GM20000 (cell line): ENCODE measurements at regions not wholly inside any gene's neighbourhood (a gene's known extent, or its start where the extent isn't known, plus 50 kb on each side); places are given as distances from the start of the nearest gene placed in this dataset.

Experiments
- DNase-seq: peaks from one replicate; pipeline ENCODE4 v3.0.0; 2012; ENCODE audit warnings: low spot score
- TF ChIP-seq, protein P1 (sequence below): IDR thresholded peaks from 2 replicates; pipeline ENCODE4 v1.5.1; 2012; ENCODE audit warnings: mild to moderate bottlenecking, control low read depth; ENCODE audit errors: extremely low read depth, missing control alignments

DNA sequence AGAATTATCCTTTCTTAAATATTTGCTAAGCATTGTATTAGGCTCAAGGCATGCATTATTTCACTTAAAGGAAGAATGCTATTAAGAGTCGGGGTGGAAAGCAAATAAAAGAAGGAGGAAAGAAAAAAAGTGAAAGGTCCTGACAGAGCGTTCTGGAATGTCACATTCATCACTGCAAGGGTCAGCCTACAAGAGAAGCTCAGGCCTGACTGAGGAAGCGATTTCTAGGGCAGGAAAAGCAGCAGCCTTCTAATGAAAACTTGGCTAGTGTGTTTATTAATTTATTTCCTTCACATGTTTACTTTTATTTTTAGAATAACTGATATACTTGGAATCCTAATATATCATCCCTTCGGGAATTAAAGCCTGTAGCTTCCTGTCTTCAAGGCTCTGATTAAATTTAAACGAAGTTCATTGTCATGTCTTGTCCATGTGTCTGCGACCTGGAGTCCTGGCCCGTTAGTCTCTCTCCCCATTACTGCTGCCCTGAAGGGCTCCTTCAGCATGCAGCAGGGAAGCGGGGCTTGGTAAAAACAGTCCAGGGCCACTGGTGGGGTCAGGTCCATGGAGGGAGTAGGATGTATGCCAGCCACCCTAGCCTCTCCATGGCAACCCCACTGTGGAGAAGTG lies 119.2 kb upstream of the CCDC68 start:
- DNase-seq = no peak

DNA sequence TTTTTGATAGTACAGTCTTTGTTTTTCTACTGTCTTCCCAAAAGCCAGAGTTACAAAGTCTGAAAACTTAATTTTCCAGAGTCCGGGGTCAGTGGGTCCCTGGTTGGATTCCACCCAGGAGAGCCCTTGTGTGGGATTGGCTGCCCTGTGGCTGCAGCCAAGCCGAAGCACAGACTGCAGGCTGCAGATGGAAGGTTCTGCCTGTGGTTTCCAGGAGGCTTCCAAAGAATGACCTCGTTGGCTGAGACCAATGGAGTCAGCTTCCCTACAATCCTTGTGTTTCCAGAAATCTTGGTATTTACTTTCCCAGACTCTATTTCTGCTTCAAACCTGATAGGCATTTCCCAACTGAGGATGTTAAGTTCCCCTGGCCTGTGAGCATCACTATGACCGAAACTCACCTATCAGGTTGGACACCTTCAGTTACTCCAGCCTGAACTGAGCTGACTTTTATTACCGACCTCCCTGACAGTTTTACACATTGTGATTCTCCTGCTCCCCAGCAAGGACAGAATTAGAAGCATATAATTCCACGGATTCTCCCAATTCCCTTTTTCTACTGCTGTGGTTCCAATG lies 117.5 kb upstream of the CCDC68 start:
- TF ChIP-seq, protein P1, sequence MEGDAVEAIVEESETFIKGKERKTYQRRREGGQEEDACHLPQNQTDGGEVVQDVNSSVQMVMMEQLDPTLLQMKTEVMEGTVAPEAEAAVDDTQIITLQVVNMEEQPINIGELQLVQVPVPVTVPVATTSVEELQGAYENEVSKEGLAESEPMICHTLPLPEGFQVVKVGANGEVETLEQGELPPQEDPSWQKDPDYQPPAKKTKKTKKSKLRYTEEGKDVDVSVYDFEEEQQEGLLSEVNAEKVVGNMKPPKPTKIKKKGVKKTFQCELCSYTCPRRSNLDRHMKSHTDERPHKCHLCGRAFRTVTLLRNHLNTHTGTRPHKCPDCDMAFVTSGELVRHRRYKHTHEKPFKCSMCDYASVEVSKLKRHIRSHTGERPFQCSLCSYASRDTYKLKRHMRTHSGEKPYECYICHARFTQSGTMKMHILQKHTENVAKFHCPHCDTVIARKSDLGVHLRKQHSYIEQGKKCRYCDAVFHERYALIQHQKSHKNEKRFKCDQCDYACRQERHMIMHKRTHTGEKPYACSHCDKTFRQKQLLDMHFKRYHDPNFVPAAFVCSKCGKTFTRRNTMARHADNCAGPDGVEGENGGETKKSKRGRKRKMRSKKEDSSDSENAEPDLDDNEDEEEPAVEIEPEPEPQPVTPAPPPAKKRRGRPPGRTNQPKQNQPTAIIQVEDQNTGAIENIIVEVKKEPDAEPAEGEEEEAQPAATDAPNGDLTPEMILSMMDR = no peak
- DNase-seq = no peak

More for the DNA sequence above, 119.2 kb upstream of the CCDC68 start:
- TF ChIP-seq, protein P1 = no peak

DNA sequence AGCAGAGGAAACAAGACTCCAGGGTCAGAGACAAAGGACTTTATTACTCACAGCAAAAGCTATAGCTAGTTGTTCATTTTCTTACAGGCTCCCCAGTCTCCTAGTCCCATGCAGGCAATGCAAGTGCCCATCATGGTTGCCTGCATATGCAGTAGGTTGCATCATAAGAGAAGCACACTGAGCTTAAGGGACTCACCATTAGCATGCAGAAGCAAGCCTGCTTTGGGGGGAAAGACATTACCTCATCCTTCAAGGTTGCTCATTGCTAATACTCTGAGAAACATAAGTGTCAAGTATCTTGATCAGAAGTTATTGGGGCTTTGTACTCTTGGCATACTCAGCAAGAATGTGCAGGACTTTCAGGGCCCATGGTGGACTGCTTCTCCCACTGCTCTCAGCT lies 114.6 kb upstream of the CCDC68 start:
- DNase-seq = no peak
- TF ChIP-seq, protein P1 = no peak

DNA sequence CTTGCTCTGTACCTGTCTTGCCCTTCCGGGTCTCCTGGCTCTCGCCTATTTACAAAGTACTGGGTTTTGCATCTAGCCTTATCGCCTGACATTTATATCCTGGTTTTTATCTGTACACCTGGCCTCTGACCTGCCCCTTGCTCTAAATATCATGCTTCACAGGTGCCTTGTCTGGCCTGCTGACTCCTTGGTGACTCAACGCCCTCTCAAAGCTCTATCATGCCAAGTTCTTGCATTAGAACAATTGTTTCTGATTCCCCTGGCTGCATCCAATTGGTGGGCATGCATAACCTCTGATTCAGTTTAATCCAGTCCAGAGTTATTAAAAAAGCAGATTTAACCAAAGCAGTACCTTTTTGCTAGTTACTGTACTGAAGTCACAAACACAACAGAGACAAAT lies 113.9 kb upstream of the CCDC68 start:
- no peak for DNase-seq
- TF ChIP-seq, protein P1 = no peak

DNA sequence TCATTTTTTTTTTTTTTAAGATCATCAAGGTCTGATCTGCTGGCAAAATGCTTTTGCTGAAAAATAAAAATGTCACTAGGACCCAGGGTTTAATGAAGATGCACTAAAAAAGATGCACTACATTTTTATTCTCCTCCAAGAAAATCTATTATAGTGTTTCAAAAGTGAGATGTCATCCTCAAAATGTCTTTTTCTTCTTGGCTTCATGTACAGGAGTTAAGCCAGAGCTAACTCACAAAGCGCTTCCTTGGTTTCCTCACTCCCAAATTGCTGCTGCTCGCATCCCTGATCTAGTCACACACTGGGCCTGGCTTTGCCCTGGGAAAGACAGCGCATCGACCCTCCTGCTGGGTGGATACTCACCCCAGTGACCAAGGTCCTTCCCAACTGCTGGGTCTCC lies 113.4 kb upstream of the CCDC68 start:
- TF ChIP-seq, protein P1 = no peak
- DNase-seq = no peak

DNA sequence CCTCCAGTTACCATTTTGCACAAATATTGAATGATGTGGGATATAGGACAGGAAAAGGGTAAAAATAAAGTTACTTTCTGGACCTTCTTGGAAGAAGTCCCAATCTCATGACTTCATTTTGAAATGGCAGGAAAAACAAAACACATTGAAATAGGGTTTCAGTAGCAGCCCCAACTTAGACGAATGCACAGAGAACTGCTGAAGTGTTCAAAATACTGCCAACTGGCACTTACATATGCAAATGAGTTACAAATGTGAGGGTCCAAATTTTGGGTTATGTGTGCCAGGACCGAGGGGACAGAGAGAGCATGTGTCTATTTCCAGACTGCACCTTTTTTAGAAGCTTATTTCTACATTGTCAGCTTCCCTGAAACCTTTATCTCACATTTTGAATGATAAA lies 112.9 kb upstream of the CCDC68 start:
- TF ChIP-seq, protein P1 = no peak
- no peak for DNase-seq

DNA sequence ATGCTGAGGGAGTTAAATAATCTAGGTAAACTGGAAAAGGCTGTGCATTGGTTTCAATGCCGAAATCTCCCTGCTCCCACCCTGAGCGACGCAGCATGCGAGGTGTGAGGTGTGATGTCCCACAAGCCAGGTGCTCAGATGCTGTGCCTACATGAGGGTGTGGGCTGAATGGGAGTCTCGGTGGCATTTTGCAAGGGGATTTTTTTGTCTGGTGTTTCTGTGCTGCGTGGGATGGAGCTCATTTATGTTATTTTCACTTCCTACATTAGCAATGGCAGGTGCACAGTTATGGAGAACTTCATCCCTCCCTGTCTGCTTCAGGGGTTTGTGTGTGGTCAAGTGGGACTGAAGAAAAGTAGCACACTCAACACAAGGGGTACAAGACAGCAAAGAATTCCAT lies 110.2 kb upstream of the CCDC68 start:
- TF ChIP-seq, protein P1 = no peak
- peak; percentile 47 for DNase-seq
